A549 (cell line): ENCODE measurements at regions not wholly inside any gene's neighbourhood (a gene's known extent, or its start where the extent isn't known, plus 50 kb on each side); places are given as distances from the start of the nearest gene placed in this dataset.

Source experiments
- ATAC-seq, 2 experiments: fragments of 200-7000 bp in 1 of 2; fragments of >200 bp in 1 of 2; cut with Nextera tagmentation in 1 of 2; cut with Tn5 transposase in 1 of 2; 3 replicates each; pipeline versions ENCODE4 v1.8.0 to v1.9.1; 2018 to 2020; ENCODE audit warnings: mild to moderate bottlenecking in 1 of 2, moderate library complexity in 1 of 2
- CTCF ChIA-PET: fragments of 300-600 bp; sonication (Branson Sonifier 250); formaldehyde crosslinking; extraction: SDS; loops from one replicate; lab custom pipeline; 2021; ENCODE audit warnings: antibody characterized with exemption, inconsistent platforms; lab: Yijun Ruan, JAX
- POLR2A ChIA-PET: fragments of 350-600 bp; formaldehyde crosslinking; extraction: SDS; loops from one replicate; lab custom pipeline; 2021; ENCODE audit warnings: antibody characterized with exemption, inconsistent platforms; lab: Yijun Ruan, JAX
- DNase-seq, 2 experiments: peaks; one replicate each; pipeline versions ENCODE4 v3.0.0 to v3.0.0-alpha.2; 2011 to 2016; ENCODE audit warnings: low read depth in 1 of 2, low spot score in 1 of 2
- FAIRE-seq: peaks from 2 replicates; lab custom pipeline; 2011; peaks lifted over from hg19 to GRCh38; lab: Jason Lieb, UNC
- H3K27ac ChIP-seq, 2 experiments: fragments of >200 bp; sonication (Bioruptor Twin); formaldehyde crosslinking; 3 replicates each; pipeline ENCODE4 v1.5.1; 2016 to 2017
- H3K4me1 ChIP-seq: fragments of >200 bp; sonication (Bioruptor Twin); formaldehyde crosslinking; 3 replicates; pipeline ENCODE4 v1.6.1; 2016
- H3K4me2 ChIP-seq: fragments of >200 bp; sonication (Bioruptor Twin); formaldehyde crosslinking; 3 replicates; pipeline ENCODE4 v1.6.1; 2016
- H3K4me3 ChIP-seq: fragments of >200 bp; sonication (Bioruptor Twin); formaldehyde crosslinking; 3 replicates; pipeline ENCODE4 v1.5.1; 2016
- H3K9me3 ChIP-seq: fragments of >200 bp; sonication (Bioruptor Twin); formaldehyde crosslinking; 3 replicates; pipeline ENCODE4 v1.6.1; 2016
- BHLHE40 ChIP-seq: IDR thresholded peaks from 2 replicates; pipeline ENCODE4 v1.6.1; 2012; ENCODE audit warnings: low read depth, low read length, inconsistent platforms
- CBX2 ChIP-seq: fragments of 200-600 bp; sonication (generic); IDR thresholded peaks from 2 replicates; pipeline ENCODE4 v1.6.1; 2016; ENCODE audit warnings: low read depth, mild to moderate bottlenecking, borderline replicate concordance
- CEBPB ChIP-seq, 2 experiments: fragments of >200 bp in 1 of 2; sonication (Bioruptor Twin) in 1 of 2; formaldehyde crosslinking in 1 of 2; IDR thresholded peaks; 2 replicates each; pipeline ENCODE4 v1.6.1; 2012 to 2016
- CHD4 ChIP-seq: fragments of 200-600 bp; sonication (generic); IDR thresholded peaks from 2 replicates; pipeline ENCODE4 v1.6.1; 2016; ENCODE audit warnings: antibody characterized with exemption, mild to moderate bottlenecking, borderline replicate concordance
- EHF ChIP-seq: fragments of 250-450 bp; sonication (Bioruptor Pico); IDR thresholded peaks from 2 replicates; pipeline ENCODE4 v1.5.0; 2020; ENCODE audit warnings: mild to moderate bottlenecking
- EP300 ChIP-seq, 2 experiments: fragments of >200 bp; sonication (Bioruptor Twin); formaldehyde crosslinking; IDR thresholded peaks; 2 replicates in 1 of 2; 3 replicates in 1 of 2; pipeline ENCODE4 v1.6.1; 2016 to 2017
- HDAC2 ChIP-seq: fragments of 200-600 bp; sonication (generic); IDR thresholded peaks from 2 replicates; pipeline ENCODE4 v1.6.1; 2016
- HOXA7 ChIP-seq: fragments of 250-450 bp; sonication (Bioruptor Pico); IDR thresholded peaks from 2 replicates; pipeline ENCODE4 v1.5.0; 2020; ENCODE audit warnings: mild to moderate bottlenecking, moderate library complexity
- HOXB13 ChIP-seq: fragments of 250-450 bp; sonication (Bioruptor Pico); IDR thresholded peaks from 2 replicates; pipeline ENCODE4 v1.5.0; 2020; ENCODE audit warnings: low read depth, mild to moderate bottlenecking, moderate library complexity
- KDM1A ChIP-seq: fragments of 200-600 bp; sonication (generic); IDR thresholded peaks from 2 replicates; pipeline ENCODE4 v1.6.1; 2016; ENCODE audit warnings: low read depth, mild to moderate bottlenecking
- MAFK ChIP-seq: fragments of 450-650 bp; IDR thresholded peaks from 2 replicates; pipeline ENCODE4 v1.6.1; 2014; ENCODE audit not compliant: partially characterized antibody
- MYC ChIP-seq: IDR thresholded peaks from 2 replicates; pipeline ENCODE4 v1.6.1; 2012; ENCODE audit warnings: mild to moderate bottlenecking, inconsistent platforms, low read length, improper control_type of control experiment, borderline replicate concordance
- PHF8 ChIP-seq: fragments of 200-600 bp; sonication (generic); IDR thresholded peaks from 2 replicates; pipeline ENCODE4 v1.6.1; 2016; ENCODE audit warnings: low read depth, mild to moderate bottlenecking, antibody characterized with exemption, moderate library complexity, borderline replicate concordance
- POLR2A ChIP-seq: IDR thresholded peaks from 2 replicates; pipeline ENCODE4 v1.6.1; 2012; ENCODE audit warnings: mild to moderate bottlenecking, low read length
- RAD21 ChIP-seq, 2 experiments: fragments of >200 bp in 1 of 2; sonication (Bioruptor Twin) in 1 of 2; formaldehyde crosslinking in 1 of 2; IDR thresholded peaks in 1 of 2; conservative IDR thresholded peaks in 1 of 2; 2 replicates in 1 of 2; 3 replicates in 1 of 2; pipeline ENCODE4 v1.6.1; 2012 to 2018; ENCODE audit warnings: inconsistent platforms in 1 of 2
- RCOR1 ChIP-seq: fragments of 150-350 bp; IDR thresholded peaks from 2 replicates; pipeline ENCODE4 v1.6.1; 2014; ENCODE audit warnings: antibody characterized with exemption, low read length, low read depth
- RFX5 ChIP-seq: fragments of 450-650 bp; IDR thresholded peaks from 2 replicates; pipeline ENCODE4 v1.7.1; 2014; ENCODE audit warnings: antibody characterized with exemption, mild to moderate bottlenecking, moderate library complexity
- RNF2 ChIP-seq: fragments of 200-600 bp; sonication (generic); IDR thresholded peaks from 2 replicates; pipeline ENCODE4 v1.6.1; 2016; ENCODE audit warnings: low read depth, mild to moderate bottlenecking, antibody characterized with exemption, moderate library complexity, borderline replicate concordance
- TFCP2L1 ChIP-seq: fragments of 250-450 bp; sonication (Bioruptor Pico); IDR thresholded peaks from 2 replicates; pipeline ENCODE4 v1.5.0; 2021; ENCODE audit warnings: mild to moderate bottlenecking
- ZC3H11A ChIP-seq: fragments of 450-650 bp; IDR thresholded peaks from 2 replicates; pipeline ENCODE4 v1.6.1; 2014; ENCODE audit warnings: antibody characterized with exemption, mild to moderate bottlenecking
- ZNF302 ChIP-seq: fragments of 250-450 bp; sonication (Bioruptor Pico); IDR thresholded peaks from 2 replicates; pipeline ENCODE4 v1.9.0; 2021; ENCODE audit warnings: inconsistent platforms, mild to moderate bottlenecking, moderate library complexity
- ZSCAN20 ChIP-seq: fragments of 250-450 bp; sonication (Bioruptor Pico); IDR thresholded peaks from 2 replicates; pipeline ENCODE4 v1.8.0; 2022; ENCODE audit warnings: mild to moderate bottlenecking, moderate library complexity
- whole genome bisulfite sequencing: methylation state at CpG from one replicate; pipeline ENCODE4 v1.1.6; 2017; ENCODE audit errors: missing lambda C conversion rate; 5-methylcytosine and 5-hydroxymethylcytosine counted together
- TF ChIP-seq, protein P1 (sequence below): fragments of 450-650 bp; IDR thresholded peaks from 2 replicates; pipeline ENCODE4 v1.6.1; 2014; ENCODE audit warnings: antibody characterized with exemption
- TF ChIP-seq, protein P2 (sequence below): IDR thresholded peaks from 2 replicates; pipeline ENCODE4 v1.6.1; 2012; ENCODE audit warnings: low read depth, borderline replicate concordance
- TF ChIP-seq, protein P3 (sequence below): fragments of >200 bp; sonication (Bioruptor Twin); formaldehyde crosslinking; IDR thresholded peaks from 3 replicates; pipeline ENCODE4 v1.6.1; 2016
- TF ChIP-seq, protein P4 (sequence below): fragments of 200-600 bp; sonication (generic); IDR thresholded peaks from 2 replicates; pipeline ENCODE4 v1.6.1; 2016; ENCODE audit warnings: antibody characterized with exemption, mild to moderate bottlenecking, moderate library complexity

DNA sequence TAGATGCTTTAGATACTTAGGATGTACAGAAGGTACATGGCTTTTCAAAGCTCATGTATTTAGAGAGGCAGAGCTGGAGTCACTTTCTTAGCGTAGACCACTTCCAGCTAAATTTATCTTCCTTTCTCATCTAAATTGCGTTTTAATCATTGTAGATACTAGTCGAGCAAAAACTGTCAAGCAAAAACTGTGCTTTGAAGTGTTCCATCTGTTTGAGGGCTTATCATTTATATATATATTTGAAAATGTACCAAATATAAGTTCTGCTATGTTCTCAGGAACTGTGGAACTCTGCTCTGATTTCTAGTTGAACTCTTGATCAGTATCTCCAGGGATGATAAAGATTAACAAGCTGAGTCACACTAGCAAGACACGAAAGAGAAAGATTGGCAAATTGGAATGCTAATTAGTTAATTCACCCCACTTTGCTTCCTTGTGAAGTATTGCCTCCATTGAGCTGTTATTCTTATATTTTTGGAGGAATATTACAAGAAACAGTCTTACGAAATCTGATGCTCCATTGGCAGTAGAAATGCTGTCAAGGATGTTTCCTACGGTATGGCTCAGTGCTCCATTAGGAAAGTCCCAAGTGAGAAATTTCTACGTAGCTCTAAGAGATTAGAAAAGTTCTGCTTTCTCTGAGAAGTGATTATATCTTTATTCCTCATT lies 310.7 kb downstream of the AEBP2 start:
- POLR2A ChIA-PET, result no interaction called here
- TF ChIP-seq ZSCAN20 (no peak), ZNF302 (CRISPR knock-in tag) (no peak), CEBPB (IDR thresholded peaks at IDR 0.05) (no peak), BHLHE40 (no peak), RNF2 (no peak), TFCP2L1 (CRISPR knock-in tag) (no peak), CHD4 (no peak), POLR2A (no peak), PHF8 (no peak), HOXB13 (CRISPR knock-in tag) (no peak), KDM1A (no peak), HOXA7 (CRISPR knock-in tag) (no peak), CBX2 (no peak)
- TF ChIP-seq, protein P1, sequence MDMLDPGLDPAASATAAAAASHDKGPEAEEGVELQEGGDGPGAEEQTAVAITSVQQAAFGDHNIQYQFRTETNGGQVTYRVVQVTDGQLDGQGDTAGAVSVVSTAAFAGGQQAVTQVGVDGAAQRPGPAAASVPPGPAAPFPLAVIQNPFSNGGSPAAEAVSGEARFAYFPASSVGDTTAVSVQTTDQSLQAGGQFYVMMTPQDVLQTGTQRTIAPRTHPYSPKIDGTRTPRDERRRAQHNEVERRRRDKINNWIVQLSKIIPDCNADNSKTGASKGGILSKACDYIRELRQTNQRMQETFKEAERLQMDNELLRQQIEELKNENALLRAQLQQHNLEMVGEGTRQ, result no peak
- TF ChIP-seq, protein P2, sequence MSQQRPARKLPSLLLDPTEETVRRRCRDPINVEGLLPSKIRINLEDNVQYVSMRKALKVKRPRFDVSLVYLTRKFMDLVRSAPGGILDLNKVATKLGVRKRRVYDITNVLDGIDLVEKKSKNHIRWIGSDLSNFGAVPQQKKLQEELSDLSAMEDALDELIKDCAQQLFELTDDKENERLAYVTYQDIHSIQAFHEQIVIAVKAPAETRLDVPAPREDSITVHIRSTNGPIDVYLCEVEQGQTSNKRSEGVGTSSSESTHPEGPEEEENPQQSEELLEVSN, result no peak
- H3K4me3 ChIP-seq, result no peak overlapping the region
- ATAC-seq (no peak), DNase-seq (no peak), FAIRE-seq (no peak)
- no peak overlapping the region for H3K4me2 ChIP-seq
- no peak overlapping the region for H3K27ac ChIP-seq
- H3K9me3 ChIP-seq, result peaks cover 23% of the 10 kb centered on the region
- CTCF ChIA-PET, result interaction anchor here (1.0 to 3.8 kb wide), 3 partner anchors 10 to 89 kb away, joined by 3 to 17 read pairs (median 5); no protein-coding TSS in a partner anchor
- H3K4me1 ChIP-seq, result no peaks in the 10 kb centered on the region
- WGBS, result 52% methylated on average over 7 of the region's 7 CpGs

DNA sequence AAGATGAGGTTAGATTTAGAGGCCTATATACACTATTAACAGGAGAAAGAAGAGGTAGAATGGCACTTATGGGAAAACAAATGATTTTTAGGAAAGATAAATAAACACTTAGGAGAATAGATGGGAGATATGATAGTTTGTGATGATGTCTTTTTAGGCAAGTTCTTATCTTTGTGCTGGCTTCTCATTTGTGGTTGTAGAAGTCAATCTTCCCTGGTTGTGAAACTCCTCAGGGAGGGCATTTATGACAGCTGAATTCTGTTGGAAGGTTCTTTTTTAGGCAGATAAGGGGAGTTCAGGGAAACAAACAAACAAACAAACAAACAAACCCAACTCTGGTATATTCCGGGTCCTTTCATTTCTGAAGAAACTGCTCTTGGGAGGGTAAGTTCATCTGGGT lies 311.8 kb downstream of the AEBP2 start:
- no peak for FAIRE-seq
- ChIA-PET POLR2A (no interaction called here), CTCF (interaction anchor here (1.8 kb wide), 1 partner anchor 11 kb away, joined by 5 read pairs; no protein-coding TSS in a partner anchor)

More for the DNA sequence above, 311.8 kb downstream of the AEBP2 start:
- TF ChIP-seq EHF (CRISPR knock-in tag), result no peak
- TF ChIP-seq EP300 (IDR thresholded peaks at IDR 0.05), result no peak
- TF ChIP-seq, protein P1, result no peak
- TF ChIP-seq MAFK, result no peak
- TF ChIP-seq, protein P3, sequence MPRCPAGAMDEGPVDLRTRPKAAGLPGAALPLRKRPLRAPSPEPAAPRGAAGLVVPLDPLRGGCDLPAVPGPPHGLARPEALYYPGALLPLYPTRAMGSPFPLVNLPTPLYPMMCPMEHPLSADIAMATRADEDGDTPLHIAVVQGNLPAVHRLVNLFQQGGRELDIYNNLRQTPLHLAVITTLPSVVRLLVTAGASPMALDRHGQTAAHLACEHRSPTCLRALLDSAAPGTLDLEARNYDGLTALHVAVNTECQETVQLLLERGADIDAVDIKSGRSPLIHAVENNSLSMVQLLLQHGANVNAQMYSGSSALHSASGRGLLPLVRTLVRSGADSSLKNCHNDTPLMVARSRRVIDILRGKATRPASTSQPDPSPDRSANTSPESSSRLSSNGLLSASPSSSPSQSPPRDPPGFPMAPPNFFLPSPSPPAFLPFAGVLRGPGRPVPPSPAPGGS, result no peak
- TF ChIP-seq TFCP2L1 (CRISPR knock-in tag), result no peak
- TF ChIP-seq, protein P4, sequence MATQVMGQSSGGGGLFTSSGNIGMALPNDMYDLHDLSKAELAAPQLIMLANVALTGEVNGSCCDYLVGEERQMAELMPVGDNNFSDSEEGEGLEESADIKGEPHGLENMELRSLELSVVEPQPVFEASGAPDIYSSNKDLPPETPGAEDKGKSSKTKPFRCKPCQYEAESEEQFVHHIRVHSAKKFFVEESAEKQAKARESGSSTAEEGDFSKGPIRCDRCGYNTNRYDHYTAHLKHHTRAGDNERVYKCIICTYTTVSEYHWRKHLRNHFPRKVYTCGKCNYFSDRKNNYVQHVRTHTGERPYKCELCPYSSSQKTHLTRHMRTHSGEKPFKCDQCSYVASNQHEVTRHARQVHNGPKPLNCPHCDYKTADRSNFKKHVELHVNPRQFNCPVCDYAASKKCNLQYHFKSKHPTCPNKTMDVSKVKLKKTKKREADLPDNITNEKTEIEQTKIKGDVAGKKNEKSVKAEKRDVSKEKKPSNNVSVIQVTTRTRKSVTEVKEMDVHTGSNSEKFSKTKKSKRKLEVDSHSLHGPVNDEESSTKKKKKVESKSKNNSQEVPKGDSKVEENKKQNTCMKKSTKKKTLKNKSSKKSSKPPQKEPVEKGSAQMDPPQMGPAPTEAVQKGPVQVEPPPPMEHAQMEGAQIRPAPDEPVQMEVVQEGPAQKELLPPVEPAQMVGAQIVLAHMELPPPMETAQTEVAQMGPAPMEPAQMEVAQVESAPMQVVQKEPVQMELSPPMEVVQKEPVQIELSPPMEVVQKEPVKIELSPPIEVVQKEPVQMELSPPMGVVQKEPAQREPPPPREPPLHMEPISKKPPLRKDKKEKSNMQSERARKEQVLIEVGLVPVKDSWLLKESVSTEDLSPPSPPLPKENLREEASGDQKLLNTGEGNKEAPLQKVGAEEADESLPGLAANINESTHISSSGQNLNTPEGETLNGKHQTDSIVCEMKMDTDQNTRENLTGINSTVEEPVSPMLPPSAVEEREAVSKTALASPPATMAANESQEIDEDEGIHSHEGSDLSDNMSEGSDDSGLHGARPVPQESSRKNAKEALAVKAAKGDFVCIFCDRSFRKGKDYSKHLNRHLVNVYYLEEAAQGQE, result no peak
- TF ChIP-seq RCOR1, result no peak
- no peak for TF ChIP-seq HDAC2
- no peak for TF ChIP-seq RAD21 (conservative IDR thresholded peaks at IDR 0.05 in 1 of 2, IDR thresholded peaks at IDR 0.05 in 1 of 2)
- no peak for TF ChIP-seq ZC3H11A
- TF ChIP-seq RFX5, result no peak
- no peak for TF ChIP-seq MYC
- ATAC-seq, result no peak
- Histone ChIP-seq H3K9me3 (peaks cover 23% of the 10 kb centered on the region), H3K27ac (no peak overlapping the region), H3K4me1 (no peaks in the 10 kb centered on the region), H3K4me2 (no peak overlapping the region), H3K4me3 (no peak overlapping the region)
- no peak for DNase-seq
- 79% methylated on average over 1 of the region's 1 CpG for WGBS
